ENCODE measurements at regions not wholly inside any gene's neighbourhood (a gene's known extent, or its start where the extent isn't known, plus 50 kb on each side); places are given as distances from the start of the nearest gene placed in this dataset.
"Not testable (repeated sequence)": the region's sequence is repeated elsewhere in the genome, so short reads cannot be mapped to it uniquely, and the experiment has no call there.

GRCh38 chr12:33634544-33634943, 194.9 kb upstream of the SYT10 start:
- no peak overlapping the region for H3K27ac ChIP-seq
- DNase-seq: no peak

GRCh38 chr12:33636930-33637329, 197.3 kb upstream of the SYT10 start:
- intact Hi-C loops (cut with DNase I); H3K9me3 ChIP-seq; H3K27ac ChIP-seq; H3K27me3 ChIP-seq; H3K4me1 ChIP-seq; DNase-seq; H3K4me3 ChIP-seq; ATAC-seq; H3K36me3 ChIP-seq: not testable (repeated sequence)

More at GRCh38 chr12:33634544-33634943, 194.9 kb upstream of the SYT10 start:
- Histone ChIP-seq H3K4me3 (no peak overlapping the region), H3K36me3 (no peaks in the 10 kb centered on the region), H3K9me3 (peaks cover 0 to 2% of the 10 kb centered on the region in 2 donors), H3K27me3 (no peaks in the 10 kb centered on the region), H3K4me1 (no peaks in the 10 kb centered on the region)
- intact Hi-C loops (cut with DNase I): no loop called here
- ATAC-seq: no peak
- TF ChIP-seq CTCF (IDR thresholded peaks at IDR 0.05): no peak

- ATAC-seq: no peak
- no peaks in the 10 kb centered on the region for H3K36me3 ChIP-seq
- H3K27me3 ChIP-seq: no peaks in the 10 kb centered on the region
- H3K27ac ChIP-seq: no peak overlapping the region
- intact Hi-C loops (cut with DNase I): no loop called here
- H3K9me3 ChIP-seq: peaks cover 0 to 2% of the 10 kb centered on the region in 2 donors
- H3K4me3 ChIP-seq: no peak overlapping the region
- no peak for TF ChIP-seq CTCF (IDR thresholded peaks at IDR 0.05)
- H3K4me1 ChIP-seq: no peaks in the 10 kb centered on the region
- DNase-seq: no peak
Measured at GRCh38 chr12:33639975-33640374, 200.4 kb upstream of the SYT10 start.

GRCh38 chr12:33649992-33650391, 210.4 kb upstream of the SYT10 start:
- Histone ChIP-seq H3K4me3 (no peak overlapping the region), H3K27ac (no peak overlapping the region), H3K36me3 (no peaks in the 10 kb centered on the region), H3K9me3 (peaks cover 0 to 13% of the 10 kb centered on the region in 2 donors), H3K27me3 (no peaks in the 10 kb centered on the region), H3K4me1 (no peaks in the 10 kb centered on the region)
- TF ChIP-seq CTCF (IDR thresholded peaks at IDR 0.05): no peak
- ATAC-seq: no peak
- intact Hi-C loops (cut with DNase I): no loop called here
- DNase-seq: no peak

GRCh38 chr12:33650832-33651231, 211.2 kb upstream of the SYT10 start:
- Histone ChIP-seq H3K4me1 (no peaks in the 10 kb centered on the region), H3K27me3 (no peaks in the 10 kb centered on the region), H3K9me3 (peaks cover 0 to 13% of the 10 kb centered on the region in 2 donors), H3K36me3 (no peaks in the 10 kb centered on the region), H3K27ac (no peak overlapping the region), H3K4me3 (no peak overlapping the region)
- TF ChIP-seq CTCF (IDR thresholded peaks at IDR 0.05): no peak
- no peak for ATAC-seq
- intact Hi-C loops (cut with DNase I): no loop called here
- no peak for DNase-seq

- ATAC-seq: no peak
Measured at GRCh38 chr12:33653362-33653761, 213.7 kb upstream of the SYT10 start.

More at GRCh38 chr12:33653362-33653761, 213.7 kb upstream of the SYT10 start:
- Histone ChIP-seq H3K27me3 (no peaks in the 10 kb centered on the region), H3K27ac (no peak overlapping the region), H3K4me3 (no peak overlapping the region), H3K9me3 (peaks cover 0 to 13% of the 10 kb centered on the region in 2 donors), H3K36me3 (no peaks in the 10 kb centered on the region), H3K4me1 (no peaks in the 10 kb centered on the region)
- no peak for TF ChIP-seq CTCF (IDR thresholded peaks at IDR 0.05)
- no peak for DNase-seq
- intact Hi-C loops (cut with DNase I): no loop called here

Measured in left lung (tissue), 4 donors.